ENCODE measurements at regions not wholly inside any gene's neighbourhood (a gene's known extent, or its start where the extent isn't known, plus 50 kb on each side); places are given as distances from the start of the nearest gene placed in this dataset.
"Not testable (repeated sequence)": the region's sequence is repeated elsewhere in the genome, so short reads cannot be mapped to it uniquely, and the experiment has no call there.

- not testable (repeated sequence) for TF ChIP-seq CTCF (IDR thresholded peaks at IDR 0.05; ENCODE audit: insufficient read depth, low read length); REST (IDR thresholded peaks at IDR 0.05; ENCODE audit: insufficient replicate concordance, low read depth); POLR2AphosphoS5 (IDR thresholded peaks at IDR 0.05; ENCODE audit: low read depth)
These were observed 327.0 kb upstream of the MEIS2 start for GRCh38 chr15:37427393-37427792.

All from HL-60 (cell line).